BE2C (cell line): ENCODE measurements at regions not wholly inside any gene's neighbourhood (a gene's known extent, or its start where the extent isn't known, plus 50 kb on each side); places are given as distances from the start of the nearest gene placed in this dataset.

Source experiments
- DNase-seq: peaks from one replicate; pipeline ENCODE4 v3.0.0-alpha.2; 2020
- H3K27me3 ChIP-seq: fragments of 250-450 bp; sonication (Bioruptor Pico); 2 replicates; pipeline ENCODE4 v1.5.1; 2020; ENCODE audit warnings: mild to moderate bottlenecking
- H3K36me3 ChIP-seq: fragments of 250-450 bp; sonication (Bioruptor Pico); 2 replicates; pipeline ENCODE4 v1.5.1; 2020; ENCODE audit warnings: mild to moderate bottlenecking
- H3K4me1 ChIP-seq: fragments of 250-450 bp; sonication (Bioruptor Pico); 2 replicates; pipeline ENCODE4 v1.5.1; 2020
- H3K4me3 ChIP-seq: 2 replicates; pipeline ENCODE4 v1.5.1; 2011; ENCODE audit warnings: low read depth, low read length
- H3K9me3 ChIP-seq: fragments of 250-450 bp; sonication (Bioruptor Pico); 2 replicates; pipeline ENCODE4 v1.5.1; 2020
- CTCF ChIP-seq: IDR thresholded peaks from 2 replicates; pipeline ENCODE4 v1.5.1; 2012; ENCODE audit warnings: mild to moderate bottlenecking, low read depth, low read length

- H3K4me3 ChIP-seq: no peak overlapping the region
- TF ChIP-seq CTCF: no peak
- no peaks in the 10 kb centered on the region for H3K4me1 ChIP-seq
- no peak for DNase-seq
- H3K27me3 ChIP-seq: no peaks in the 10 kb centered on the region
- no peaks in the 10 kb centered on the region for H3K9me3 ChIP-seq
- H3K36me3 ChIP-seq: no peaks in the 10 kb centered on the region
These were observed 100.1 kb downstream of the MAB21L3 start for GRCh38 chr1:116211294-116211693.

- no peak; the same call in 1 of the 2 replicates for TF ChIP-seq CTCF
- no peak for DNase-seq
These were observed 107.7 kb downstream of the MAB21L3 start for GRCh38 chr1:116218922-116219321.

GRCh38 chr1:116219651-116220434 lies 108.6 kb downstream of the MAB21L3 start:
- no peak for DNase-seq
- no peaks in the 10 kb centered on the region for H3K27me3 ChIP-seq
- no peaks in the 10 kb centered on the region for H3K9me3 ChIP-seq
- H3K36me3 ChIP-seq: no peaks in the 10 kb centered on the region
- no peak for TF ChIP-seq CTCF
- peaks cover 8% of the 10 kb centered on the region for H3K4me1 ChIP-seq
- H3K4me3 ChIP-seq: no peak overlapping the region

More at GRCh38 chr1:116218922-116219321, 107.7 kb downstream of the MAB21L3 start:
- Histone ChIP-seq H3K27me3 (no peaks in the 10 kb centered on the region), H3K9me3 (no peaks in the 10 kb centered on the region), H3K4me1 (no peaks in the 10 kb centered on the region), H3K4me3 (no peak overlapping the region), H3K36me3 (no peaks in the 10 kb centered on the region)

GRCh38 chr1:116224111-116224510 lies 112.9 kb downstream of the MAB21L3 start:
- Histone ChIP-seq H3K9me3 (no peaks in the 10 kb centered on the region), H3K36me3 (no peaks in the 10 kb centered on the region), H3K4me1 (peaks cover 14% of the 10 kb centered on the region), H3K27me3 (no peaks in the 10 kb centered on the region), H3K4me3 (no peak overlapping the region)
- no peak for DNase-seq
- no peak for TF ChIP-seq CTCF

- no peaks in the 10 kb centered on the region for H3K36me3 ChIP-seq
- DNase-seq: peak; percentile 63
- peaks cover 14% of the 10 kb centered on the region for H3K4me1 ChIP-seq
- TF ChIP-seq CTCF: no peak
- no peak overlapping the region for H3K4me3 ChIP-seq
- H3K27me3 ChIP-seq: no peaks in the 10 kb centered on the region
- no peaks in the 10 kb centered on the region for H3K9me3 ChIP-seq
These were observed 113.4 kb downstream of the MAB21L3 start for GRCh38 chr1:116224561-116224960.

- H3K4me1 ChIP-seq: peaks cover 14% of the 10 kb centered on the region
- H3K36me3 ChIP-seq: no peaks in the 10 kb centered on the region
- H3K4me3 ChIP-seq: no peak overlapping the region
- DNase-seq: no peak
- no peaks in the 10 kb centered on the region for H3K9me3 ChIP-seq
- TF ChIP-seq CTCF: no peak
- no peaks in the 10 kb centered on the region for H3K27me3 ChIP-seq
These were observed 114.8 kb downstream of the MAB21L3 start for GRCh38 chr1:116226017-116226416.
